Neural cell (in vitro differentiated cells): ENCODE measurements at regions not wholly inside any gene's neighbourhood (a gene's known extent, or its start where the extent isn't known, plus 50 kb on each side); places are given as distances from the start of the nearest gene placed in this dataset.
"Not testable (repeated sequence)": the region's sequence is repeated elsewhere in the genome, so short reads cannot be mapped to it uniquely, and the experiment has no call there.

Source experiments
- H2AFZ ChIP-seq: fragments of 200-600, 300-800 bp; sonication (generic), shearing (Covaris generic); 2 replicates; pipeline ENCODE4 v1.6.0; 2014; ENCODE audit warnings: low read depth, mild to moderate bottlenecking, antibody characterized with exemption, low read length, moderate library complexity
- H3F3A ChIP-seq: fragments of 200-600 bp; shearing (Covaris generic); 2 replicates; pipeline ENCODE4 v1.6.1; 2016; ENCODE audit warnings: mild to moderate bottlenecking, moderate library complexity, mixed read lengths, antibody characterized with exemption, low read length; ENCODE audit not compliant: insufficient read depth, poor library complexity, severe bottlenecking
- H3K27ac ChIP-seq: fragments of 200-600, 300-800 bp; sonication (generic), shearing (Covaris generic); 2 replicates; pipeline ENCODE4 v1.5.1; 2014; ENCODE audit warnings: mild to moderate bottlenecking, low read length, moderate library complexity
- H3K27me3 ChIP-seq: fragments of 300-800, 200-600 bp; sonication (generic), shearing (Covaris generic); 2 replicates; pipeline ENCODE4 v1.6.0; 2014; ENCODE audit warnings: mild to moderate bottlenecking, low read depth, low read length, moderate library complexity; ENCODE audit not compliant: insufficient read depth
- H3K36me3 ChIP-seq: fragments of 300-800, 200-600 bp; sonication (generic), shearing (Covaris generic); 2 replicates; pipeline ENCODE4 v1.5.1; 2014; ENCODE audit warnings: mild to moderate bottlenecking, antibody characterized with exemption, low read length, moderate library complexity; ENCODE audit not compliant: insufficient read depth
- H3K4me2 ChIP-seq: fragments of 300-800, 200-600 bp; sonication (generic), shearing (Covaris generic); 2 replicates; pipeline ENCODE4 v1.6.0; 2014; ENCODE audit warnings: mild to moderate bottlenecking, low read length
- H3K4me3 ChIP-seq: fragments of 300-800, 200-600 bp; sonication (generic), shearing (Covaris generic); 2 replicates; pipeline ENCODE4 v1.5.1; 2014; ENCODE audit warnings: mild to moderate bottlenecking, low read length, moderate library complexity
- H3K79me2 ChIP-seq: fragments of 200-600 bp; shearing (Covaris generic); replicated peaks from 2 replicates; pipeline ENCODE4 v1.6.0; 2014; ENCODE audit warnings: mild to moderate bottlenecking, low read length, moderate library complexity; ENCODE audit not compliant: insufficient read depth
- H3K9ac ChIP-seq: fragments of 300-800, 200-600 bp; sonication (generic), shearing (Covaris generic); 2 replicates; pipeline ENCODE4 v1.6.1; 2016; ENCODE audit warnings: mild to moderate bottlenecking, low read length, mixed read lengths
- H3K9me2 ChIP-seq: fragments of 200-600 bp; shearing (Covaris generic); 2 replicates; pipeline ENCODE4 v1.6.1; 2016; ENCODE audit warnings: mild to moderate bottlenecking, low read length, mixed read lengths; ENCODE audit not compliant: insufficient read depth
- H3K9me3 ChIP-seq: fragments of 200-600, 300-800 bp; sonication (generic), shearing (Covaris generic); 2 replicates; pipeline ENCODE4 v1.6.1; 2016; ENCODE audit warnings: mild to moderate bottlenecking, mixed run types, low read length, moderate library complexity, mixed read lengths
- H4K20me1 ChIP-seq: fragments of 200-600 bp; shearing (Covaris generic); 2 replicates; pipeline ENCODE4 v1.6.1; 2016; ENCODE audit warnings: mild to moderate bottlenecking, mixed run types; ENCODE audit not compliant: insufficient read depth
- CTCF ChIP-seq: fragments of 450-650 bp; IDR thresholded peaks from 2 replicates; pipeline ENCODE4 v1.5.1; 2014; ENCODE audit warnings: antibody characterized with exemption, mild to moderate bottlenecking, moderate library complexity; ENCODE audit not compliant: poor library complexity, severe bottlenecking
- EZH2 ChIP-seq: fragments of 200-600, 300-800 bp; shearing (Covaris generic), sonication (generic); IDR thresholded peaks from 2 replicates; pipeline ENCODE4 v1.6.1; 2014; ENCODE audit warnings: antibody characterized with exemption, low read length, borderline replicate concordance, mild to moderate bottlenecking; ENCODE audit not compliant: insufficient read depth, poor library complexity, severe bottlenecking
- MXI1 ChIP-seq: fragments of 450-650 bp; conservative IDR thresholded peaks from 2 replicates; pipeline ENCODE4 v1.6.1; 2014; ENCODE audit warnings: antibody characterized with exemption, mild to moderate bottlenecking; ENCODE audit not compliant: poor library complexity, severe bottlenecking
- POLR2AphosphoS5 ChIP-seq: IDR thresholded peaks from 2 replicates; pipeline ENCODE4 v1.6.1; 2012
- SMC3 ChIP-seq: fragments of 450-650 bp; conservative IDR thresholded peaks from 2 replicates; pipeline ENCODE4 v1.6.1; 2014; ENCODE audit warnings: antibody characterized with exemption, mild to moderate bottlenecking, moderate library complexity; ENCODE audit not compliant: poor library complexity
- TAF1 ChIP-seq: IDR thresholded peaks from 2 replicates; pipeline ENCODE4 v1.6.1; 2012; ENCODE audit warnings: low read depth
- TF ChIP-seq, protein P1 (sequence below): IDR thresholded peaks from 2 replicates; pipeline ENCODE4 v1.6.1; 2012; ENCODE audit warnings: borderline replicate concordance

GRCh38 chr3:75312469-75312868 is 351.7 kb upstream of the FRG2C start:
- not testable (repeated sequence) for H2AFZ ChIP-seq

GRCh38 chr3:75319776-75320175 is 344.4 kb upstream of the FRG2C start:
- H3K4me3 ChIP-seq, H3K36me3 ChIP-seq, H3K27ac ChIP-seq, H3K9ac ChIP-seq, H3F3A ChIP-seq, H3K9me2 ChIP-seq, H4K20me1 ChIP-seq, H3K9me3 ChIP-seq, H2AFZ ChIP-seq, H3K79me2 ChIP-seq, H3K4me2 ChIP-seq, H3K27me3 ChIP-seq: not testable (repeated sequence)

More at GRCh38 chr3:75312469-75312868, 351.7 kb upstream of the FRG2C start:
- not testable (repeated sequence) for H3K9ac ChIP-seq, H3K27me3 ChIP-seq, H3K4me2 ChIP-seq, H3K4me3 ChIP-seq, H3F3A ChIP-seq, H3K36me3 ChIP-seq, H3K9me3 ChIP-seq, H3K27ac ChIP-seq, H3K9me2 ChIP-seq, H4K20me1 ChIP-seq, H3K79me2 ChIP-seq

DNA sequence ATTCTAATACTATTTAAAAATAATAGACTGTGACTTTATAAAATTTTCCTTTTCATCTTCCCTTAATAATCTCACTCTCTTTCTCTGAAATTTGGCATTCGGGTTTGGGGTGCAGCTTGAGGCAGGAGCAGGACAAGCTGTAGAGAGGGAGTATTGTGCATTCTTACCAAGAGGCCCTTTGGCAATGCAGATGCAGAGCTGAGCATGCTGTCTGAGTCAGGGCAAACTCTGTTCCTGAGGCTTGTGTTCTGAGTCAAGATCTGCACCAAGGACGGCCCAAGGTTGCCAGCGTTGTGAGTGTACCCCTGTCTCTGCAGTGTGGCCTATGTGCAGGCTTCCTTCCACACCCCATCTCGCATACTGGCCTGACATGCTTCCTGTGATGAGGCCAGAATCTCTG is 343.8 kb upstream of the FRG2C start:
- Histone ChIP-seq H4K20me1 (no peaks in the 10 kb centered on the region), H3K9ac (no peak overlapping the region), H3K27me3 (no peaks in the 10 kb centered on the region), H3K9me3 (no peaks in the 10 kb centered on the region), H3K4me3 (no peak overlapping the region), H3K79me2 (no peaks in the 10 kb centered on the region), H3K36me3 (no peaks in the 10 kb centered on the region), H3K9me2 (no peaks in the 10 kb centered on the region), H3K4me2 (no peak overlapping the region), H3F3A (no peaks in the 10 kb centered on the region), H2AFZ (no peak overlapping the region), H3K27ac (no peak overlapping the region)
- TF ChIP-seq, protein P1, sequence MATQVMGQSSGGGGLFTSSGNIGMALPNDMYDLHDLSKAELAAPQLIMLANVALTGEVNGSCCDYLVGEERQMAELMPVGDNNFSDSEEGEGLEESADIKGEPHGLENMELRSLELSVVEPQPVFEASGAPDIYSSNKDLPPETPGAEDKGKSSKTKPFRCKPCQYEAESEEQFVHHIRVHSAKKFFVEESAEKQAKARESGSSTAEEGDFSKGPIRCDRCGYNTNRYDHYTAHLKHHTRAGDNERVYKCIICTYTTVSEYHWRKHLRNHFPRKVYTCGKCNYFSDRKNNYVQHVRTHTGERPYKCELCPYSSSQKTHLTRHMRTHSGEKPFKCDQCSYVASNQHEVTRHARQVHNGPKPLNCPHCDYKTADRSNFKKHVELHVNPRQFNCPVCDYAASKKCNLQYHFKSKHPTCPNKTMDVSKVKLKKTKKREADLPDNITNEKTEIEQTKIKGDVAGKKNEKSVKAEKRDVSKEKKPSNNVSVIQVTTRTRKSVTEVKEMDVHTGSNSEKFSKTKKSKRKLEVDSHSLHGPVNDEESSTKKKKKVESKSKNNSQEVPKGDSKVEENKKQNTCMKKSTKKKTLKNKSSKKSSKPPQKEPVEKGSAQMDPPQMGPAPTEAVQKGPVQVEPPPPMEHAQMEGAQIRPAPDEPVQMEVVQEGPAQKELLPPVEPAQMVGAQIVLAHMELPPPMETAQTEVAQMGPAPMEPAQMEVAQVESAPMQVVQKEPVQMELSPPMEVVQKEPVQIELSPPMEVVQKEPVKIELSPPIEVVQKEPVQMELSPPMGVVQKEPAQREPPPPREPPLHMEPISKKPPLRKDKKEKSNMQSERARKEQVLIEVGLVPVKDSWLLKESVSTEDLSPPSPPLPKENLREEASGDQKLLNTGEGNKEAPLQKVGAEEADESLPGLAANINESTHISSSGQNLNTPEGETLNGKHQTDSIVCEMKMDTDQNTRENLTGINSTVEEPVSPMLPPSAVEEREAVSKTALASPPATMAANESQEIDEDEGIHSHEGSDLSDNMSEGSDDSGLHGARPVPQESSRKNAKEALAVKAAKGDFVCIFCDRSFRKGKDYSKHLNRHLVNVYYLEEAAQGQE, result no peak
- no peak for TF ChIP-seq EZH2
- TF ChIP-seq CTCF, result no peak
- TF ChIP-seq TAF1, result no peak
- no peak for TF ChIP-seq SMC3

GRCh38 chr3:75321060-75321459 is 343.1 kb upstream of the FRG2C start:
- Histone ChIP-seq H3K9ac (no peak overlapping the region), H3K27me3 (no peaks in the 10 kb centered on the region), H3K79me2 (no peaks in the 10 kb centered on the region)
- TF ChIP-seq SMC3 (no peak), CTCF (no peak), EZH2 (no peak), TAF1 (no peak), MXI1 (no peak), POLR2AphosphoS5 (no peak)
- TF ChIP-seq, protein P1, result no peak

More at GRCh38 chr3:75321060-75321459, 343.1 kb upstream of the FRG2C start:
- Histone ChIP-seq H4K20me1 (no peaks in the 10 kb centered on the region), H3K4me2 (no peak overlapping the region), H3K36me3 (no peaks in the 10 kb centered on the region), H3K9me2 (no peaks in the 10 kb centered on the region), H3K27ac (no peak overlapping the region), H3K4me3 (no peak overlapping the region), H3K9me3 (no peaks in the 10 kb centered on the region), H3F3A (no peaks in the 10 kb centered on the region), H2AFZ (no peak overlapping the region)
